GM21825 (cell line): ENCODE measurements at regions not wholly inside any gene's neighbourhood (a gene's known extent, or its start where the extent isn't known, plus 50 kb on each side); places are given as distances from the start of the nearest gene placed in this dataset.
A peak's percentile ranks its signal among the peaks of the same experiment; 100 is the strongest.

Source experiments
- ATAC-seq: cut with Tn5 transposase; IDR thresholded peaks from one replicate; pipeline ENCODE4 v1.9.1; 2021; ENCODE audit warnings: mild to moderate bottlenecking, moderate library complexity; ENCODE audit not compliant: unreplicated experiment

DNA sequence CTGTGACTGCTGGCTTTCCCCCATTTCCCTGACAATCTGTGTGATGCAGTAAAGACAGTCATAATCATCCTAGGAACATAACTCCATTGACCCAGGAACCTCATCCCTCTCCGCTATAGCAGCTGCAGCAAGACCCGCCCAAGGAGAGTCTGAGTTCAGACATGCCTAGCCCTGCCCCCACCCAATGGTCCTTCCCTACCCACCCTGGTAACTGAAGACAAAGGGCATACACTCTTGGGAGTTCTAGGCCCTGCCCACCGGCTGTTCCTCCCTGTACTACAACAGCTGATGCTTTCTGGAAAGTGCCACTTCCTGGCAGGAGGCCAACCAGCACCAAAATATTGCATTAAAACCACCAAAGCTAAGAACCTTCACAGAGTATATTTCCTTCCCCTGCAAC, 1035.6 kb downstream of the C4orf33 start:
- ATAC-seq, result no peak

DNA sequence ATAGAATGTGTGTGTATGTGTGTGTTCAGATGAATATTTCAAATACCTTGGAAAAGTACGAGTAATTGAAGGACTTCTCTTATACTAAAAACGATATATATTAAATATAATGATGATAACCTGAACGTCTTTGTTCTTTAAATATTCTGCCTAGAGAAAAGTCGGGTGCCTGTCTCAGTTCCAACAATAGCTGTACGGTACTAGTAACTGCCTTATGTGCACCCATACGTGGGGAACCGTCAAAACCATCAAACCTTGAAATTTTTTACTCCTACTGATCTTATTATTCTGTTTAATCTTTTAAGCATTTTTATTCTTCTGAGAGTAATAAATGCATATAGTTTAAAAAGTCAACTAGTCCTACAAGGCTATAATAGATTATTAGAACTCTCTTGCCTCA, 1045.7 kb downstream of the C4orf33 start:
- ATAC-seq, result no peak

DNA sequence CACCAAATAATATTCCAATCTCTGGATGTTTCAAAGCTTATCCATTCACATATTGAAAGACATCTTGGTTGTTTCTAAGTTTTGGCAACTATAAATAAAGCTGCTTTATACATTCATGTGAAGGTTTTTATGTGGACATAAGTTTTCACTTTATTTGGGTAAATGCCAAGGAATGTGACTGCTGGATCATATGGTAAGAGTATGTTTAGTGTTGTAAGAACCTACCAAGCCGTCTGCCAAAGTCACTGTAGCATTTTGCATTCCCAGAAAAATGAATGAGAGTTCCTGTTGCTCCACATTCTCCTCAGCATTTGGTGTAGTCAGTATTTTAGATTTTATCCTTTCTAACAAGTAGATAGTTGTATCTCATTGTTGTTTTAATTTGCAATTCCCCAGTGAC, 1047.7 kb downstream of the C4orf33 start:
- ATAC-seq, result no peak

DNA sequence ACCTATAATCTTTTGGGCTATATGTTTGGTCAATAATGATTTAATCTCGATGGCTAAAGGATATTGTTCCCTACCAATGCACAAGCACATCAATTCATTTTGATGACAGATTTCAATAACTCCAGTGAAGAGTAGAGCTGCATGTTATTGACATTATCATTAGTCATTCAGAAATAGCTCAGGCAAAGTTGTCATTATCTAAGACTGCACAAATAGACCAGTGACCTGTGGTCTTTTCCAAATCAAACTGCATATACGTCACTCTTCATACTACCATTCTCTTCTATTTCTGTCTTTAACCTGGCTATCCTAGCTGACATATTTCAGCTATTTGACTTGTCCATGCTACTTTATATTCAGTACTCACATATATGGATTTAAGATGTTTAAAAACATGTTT, 1050.8 kb downstream of the C4orf33 start:
- no peak for ATAC-seq

GRCh38 chr4:130147641-130148040, 1051.7 kb downstream of the C4orf33 start:
- no peak for ATAC-seq

DNA sequence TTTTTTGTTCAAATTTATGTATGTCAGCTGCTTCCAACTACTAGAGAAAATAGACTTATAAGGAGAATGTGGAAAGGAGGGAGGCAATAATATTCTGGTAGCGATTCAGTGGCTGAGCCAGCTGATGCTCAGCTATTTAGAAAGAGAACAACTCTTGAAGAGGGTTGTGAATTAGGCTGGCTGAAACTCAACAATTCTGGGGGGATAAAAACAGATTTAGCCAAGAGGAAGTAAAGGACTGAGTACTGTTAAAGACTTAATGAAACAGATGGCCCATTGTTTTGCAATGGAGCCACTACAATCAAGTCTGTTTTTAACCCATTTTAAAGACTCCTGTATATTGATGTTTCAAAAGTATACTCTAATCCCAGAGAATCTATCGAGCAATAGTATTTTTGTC, 1058.9 kb downstream of the C4orf33 start:
- no peak for ATAC-seq

GRCh38 chr4:130163701-130164100, 1067.7 kb downstream of the C4orf33 start:
- no peak for ATAC-seq

- no peak for ATAC-seq
Observed at GRCh38 chr4:130165381-130165780, 1069.4 kb downstream of the C4orf33 start.

DNA sequence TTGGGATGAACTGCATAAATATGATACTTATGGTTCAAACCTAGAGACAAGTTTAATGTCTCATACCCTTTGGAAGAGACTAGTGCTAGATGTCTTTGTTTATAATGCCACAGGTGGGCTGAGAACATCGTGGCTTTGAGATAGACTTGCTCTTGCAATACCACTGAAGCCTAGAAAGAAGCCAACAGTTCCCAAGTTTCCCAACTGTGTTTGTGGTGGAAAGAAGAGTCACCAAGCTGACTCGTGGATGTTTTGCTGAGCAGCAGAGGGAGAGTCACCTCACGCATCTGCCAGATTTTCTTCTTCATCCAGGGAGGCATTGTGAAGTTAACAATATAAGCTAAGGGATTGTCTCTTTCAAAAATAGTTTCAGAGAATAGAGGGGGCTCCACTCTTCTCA, 1076.2 kb downstream of the C4orf33 start:
- no peak for ATAC-seq

DNA sequence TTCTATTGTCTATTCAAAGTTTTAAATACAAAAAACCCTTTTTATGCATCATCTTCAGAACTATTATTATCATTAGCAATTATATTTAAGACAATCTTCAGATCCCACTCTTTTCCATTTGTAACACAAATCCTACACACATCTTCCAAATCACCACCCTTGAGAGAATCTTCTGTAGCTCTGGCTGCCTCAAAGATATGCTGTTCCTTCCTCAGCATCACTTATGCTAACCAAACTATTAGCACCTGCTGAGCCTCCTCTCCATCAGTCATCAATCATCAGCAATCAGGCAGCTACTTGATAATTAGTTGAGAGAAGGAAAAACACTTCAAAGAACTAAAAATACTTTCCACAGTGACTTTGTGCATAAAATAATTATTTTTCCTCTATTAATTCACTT, 1082.2 kb downstream of the C4orf33 start:
- ATAC-seq, result no peak

GRCh38 chr4:130183096-130183495, 1087.1 kb downstream of the C4orf33 start:
- no peak for ATAC-seq

GRCh38 chr4:130183766-130184165, 1087.8 kb downstream of the C4orf33 start:
- no peak for ATAC-seq

- no peak for ATAC-seq
Observed at GRCh38 chr4:130185123-130185522, 1089.2 kb downstream of the C4orf33 start.

DNA sequence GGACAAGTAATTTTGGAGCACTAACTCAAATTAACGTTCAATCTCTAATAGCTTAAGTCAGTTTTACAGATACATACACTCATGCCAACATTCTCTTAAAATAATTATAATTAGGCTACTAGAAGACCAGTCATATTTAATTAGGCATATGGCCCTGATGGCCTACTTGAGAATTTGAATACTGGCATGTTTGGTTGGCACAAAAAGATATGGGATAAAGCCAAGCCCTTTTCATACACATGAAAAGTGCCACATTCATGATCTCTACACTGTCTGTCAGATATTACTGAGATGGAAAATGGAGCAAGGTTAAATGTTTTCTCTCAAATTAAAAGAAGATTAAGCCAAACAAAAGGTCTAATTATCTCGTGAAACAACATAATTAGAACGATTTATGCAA, 1091.0 kb downstream of the C4orf33 start:
- ATAC-seq, result no peak

DNA sequence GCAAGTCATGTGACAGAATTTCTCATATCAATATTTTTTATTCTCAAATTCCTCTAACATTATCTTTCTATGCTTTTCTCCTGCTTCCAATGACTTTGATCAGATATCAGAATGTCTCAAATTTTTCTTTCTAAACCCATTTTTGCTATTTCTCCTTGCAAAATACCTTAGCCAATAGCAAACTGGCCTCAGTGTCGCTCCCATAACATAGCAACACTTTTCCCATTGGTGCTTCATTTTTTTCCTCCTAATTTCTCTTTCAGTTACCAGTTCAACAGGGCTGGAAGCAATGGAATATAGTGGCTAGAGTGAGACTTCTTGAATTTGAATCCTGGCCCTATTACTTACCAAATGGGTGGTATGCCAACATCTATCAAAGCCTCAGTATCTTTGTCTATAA, 1091.6 kb downstream of the C4orf33 start:
- no peak for ATAC-seq

GRCh38 chr4:130192787-130193186, 1096.8 kb downstream of the C4orf33 start:
- ATAC-seq, result no peak

GRCh38 chr4:130197946-130198345, 1102.0 kb downstream of the C4orf33 start:
- no peak for ATAC-seq

GRCh38 chr4:130203571-130203970, 1107.6 kb downstream of the C4orf33 start:
- no peak for ATAC-seq

GRCh38 chr4:130210864-130211263, 1114.9 kb downstream of the C4orf33 start:
- no peak for ATAC-seq

DNA sequence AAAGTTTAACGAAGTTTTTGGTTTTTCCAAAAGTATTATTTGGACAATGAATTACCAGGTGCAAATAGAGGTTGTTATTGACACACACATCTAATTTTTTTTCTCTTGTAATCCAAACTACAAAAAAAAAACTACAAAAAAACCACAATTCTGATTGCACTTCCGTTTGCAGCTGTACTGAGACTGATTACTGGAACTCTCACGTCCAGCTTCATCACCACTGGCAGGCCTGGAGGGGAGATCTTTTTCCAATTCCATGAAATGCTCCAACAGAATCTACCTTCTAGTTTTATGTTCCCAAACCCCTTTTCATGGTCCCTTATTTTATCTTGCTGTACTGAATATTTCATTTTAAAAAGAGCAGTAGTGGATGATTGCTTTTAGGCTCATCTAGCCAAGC, 1118.3 kb downstream of the C4orf33 start:
- ATAC-seq, result no peak

DNA sequence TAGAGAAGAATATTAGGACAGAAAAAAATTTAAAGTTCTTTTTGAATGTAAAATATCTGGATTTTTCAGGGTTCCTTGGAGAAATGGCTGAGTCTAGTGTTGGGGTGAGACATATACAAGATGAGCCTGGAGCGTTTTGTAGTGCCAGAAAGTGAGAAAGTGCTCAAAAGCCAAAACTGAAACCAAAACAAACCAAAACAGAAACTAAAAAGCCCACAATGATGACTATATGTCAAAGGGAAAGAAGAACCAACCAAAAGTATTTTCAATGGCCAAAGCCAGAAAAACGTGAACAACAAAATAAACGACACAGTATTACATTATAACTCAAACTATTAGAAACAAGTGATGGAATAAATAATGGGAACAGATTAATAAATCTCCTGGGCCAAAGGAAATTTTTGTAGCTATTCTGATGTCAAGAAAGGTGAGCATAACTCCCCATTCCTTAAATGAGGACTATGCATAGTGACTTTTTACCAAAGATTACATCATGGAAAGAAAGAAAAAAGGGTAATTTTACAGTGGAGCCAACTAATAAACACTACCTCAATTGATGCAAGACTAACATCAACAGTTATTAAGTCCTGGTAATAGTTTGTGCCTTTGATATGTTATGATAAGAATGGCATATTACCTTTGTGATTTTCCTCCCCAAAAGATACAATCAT, 1137.6 kb downstream of the C4orf33 start:
- peak; percentile 99 for ATAC-seq

DNA sequence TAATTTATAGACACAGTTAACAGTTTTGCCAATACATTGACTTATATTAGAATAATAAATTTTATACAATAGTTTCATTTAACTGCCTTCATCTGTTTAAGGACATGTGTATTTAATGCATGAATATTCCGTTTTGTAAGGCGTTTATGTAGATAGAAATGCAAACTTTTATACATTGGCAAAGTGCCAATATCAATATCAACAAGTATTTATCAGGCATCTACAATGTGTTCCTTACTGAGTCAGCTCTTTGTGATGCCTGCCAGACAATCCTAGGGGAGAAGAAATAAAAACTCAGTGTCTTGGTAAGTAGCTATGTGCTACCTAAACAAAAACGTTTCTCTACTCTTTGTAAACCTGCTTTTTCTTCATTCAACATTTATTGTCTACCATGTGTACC, 1142.2 kb downstream of the C4orf33 start:
- no peak for ATAC-seq

- no peak for ATAC-seq
Observed at GRCh38 chr4:130249002-130249401, 1153.0 kb downstream of the C4orf33 start.
